GM12872 (cell line): ENCODE measurements at regions not wholly inside any gene's neighbourhood (a gene's known extent, or its start where the extent isn't known, plus 50 kb on each side); places are given as distances from the start of the nearest gene placed in this dataset.

Experiments
- TF ChIP-seq, protein P1 (sequence below): IDR thresholded peaks from 3 replicates; pipeline ENCODE4 v1.5.1; 2011; ENCODE audit warnings: low read depth, mild to moderate bottlenecking, low read length, moderate library complexity; ENCODE audit not compliant: insufficient read depth

DNA sequence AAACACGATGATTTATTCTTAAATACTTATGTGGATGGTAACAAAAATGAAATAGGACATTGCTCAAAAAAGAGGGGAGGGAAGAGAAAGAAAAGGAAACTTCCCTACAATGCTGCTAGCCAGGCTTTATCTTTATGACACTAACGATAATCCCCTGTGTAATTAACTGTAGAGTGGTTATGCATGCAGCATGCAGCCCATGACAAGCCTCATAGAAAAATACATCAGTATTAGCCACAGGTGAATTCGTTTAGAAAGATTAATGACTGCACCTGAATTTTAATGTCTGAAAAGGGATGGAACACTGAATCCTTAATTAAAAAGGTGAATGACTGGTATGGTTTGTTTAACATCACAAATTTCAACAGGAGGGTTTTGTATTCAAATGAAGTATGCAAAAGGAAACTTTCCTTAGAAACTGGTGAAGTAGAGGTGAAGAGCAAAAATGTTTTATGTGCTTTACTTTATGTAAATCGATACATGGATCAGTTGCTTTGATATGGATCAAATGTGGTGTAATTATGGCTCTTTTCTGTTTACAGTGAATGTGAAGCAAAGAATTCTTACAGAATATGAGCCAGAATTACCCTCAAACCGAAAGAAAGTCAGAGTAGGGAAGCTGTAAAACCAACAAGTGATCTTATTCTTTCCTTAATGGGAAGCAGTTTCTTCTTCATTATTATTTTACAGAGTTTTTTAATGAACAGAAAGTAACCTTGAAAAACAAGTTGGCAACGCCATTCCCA, 569.6 kb upstream of the ADGRL2 start:
- TF ChIP-seq, protein P1, sequence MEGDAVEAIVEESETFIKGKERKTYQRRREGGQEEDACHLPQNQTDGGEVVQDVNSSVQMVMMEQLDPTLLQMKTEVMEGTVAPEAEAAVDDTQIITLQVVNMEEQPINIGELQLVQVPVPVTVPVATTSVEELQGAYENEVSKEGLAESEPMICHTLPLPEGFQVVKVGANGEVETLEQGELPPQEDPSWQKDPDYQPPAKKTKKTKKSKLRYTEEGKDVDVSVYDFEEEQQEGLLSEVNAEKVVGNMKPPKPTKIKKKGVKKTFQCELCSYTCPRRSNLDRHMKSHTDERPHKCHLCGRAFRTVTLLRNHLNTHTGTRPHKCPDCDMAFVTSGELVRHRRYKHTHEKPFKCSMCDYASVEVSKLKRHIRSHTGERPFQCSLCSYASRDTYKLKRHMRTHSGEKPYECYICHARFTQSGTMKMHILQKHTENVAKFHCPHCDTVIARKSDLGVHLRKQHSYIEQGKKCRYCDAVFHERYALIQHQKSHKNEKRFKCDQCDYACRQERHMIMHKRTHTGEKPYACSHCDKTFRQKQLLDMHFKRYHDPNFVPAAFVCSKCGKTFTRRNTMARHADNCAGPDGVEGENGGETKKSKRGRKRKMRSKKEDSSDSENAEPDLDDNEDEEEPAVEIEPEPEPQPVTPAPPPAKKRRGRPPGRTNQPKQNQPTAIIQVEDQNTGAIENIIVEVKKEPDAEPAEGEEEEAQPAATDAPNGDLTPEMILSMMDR = no peak

- TF ChIP-seq, protein P1 = no peak
These were observed 571.8 kb upstream of the ADGRL2 start for GRCh38 chr1:81228926-81229325.

DNA sequence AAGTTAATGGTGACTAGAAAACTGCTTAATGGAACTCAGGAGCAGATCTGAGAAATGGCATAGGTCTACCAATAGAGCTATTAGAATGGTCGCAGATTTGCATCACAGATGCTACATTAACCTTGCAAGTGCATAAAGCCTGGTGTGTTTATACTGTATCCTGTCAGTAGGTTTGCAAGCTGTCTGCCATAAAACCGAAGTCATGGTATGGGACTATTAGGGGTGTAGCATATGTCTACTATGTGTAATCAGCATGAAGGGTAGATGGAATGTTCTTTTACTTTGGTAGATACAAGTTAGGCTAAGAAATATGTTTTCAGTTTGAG, 574.2 kb upstream of the ADGRL2 start:
- TF ChIP-seq, protein P1 = no peak

- TF ChIP-seq, protein P1 = no peak
These were observed 574.7 kb upstream of the ADGRL2 start for GRCh38 chr1:81225789-81226602.

- TF ChIP-seq, protein P1 = no peak
These were observed 576.5 kb upstream of the ADGRL2 start for GRCh38 chr1:81224222-81224621.

- TF ChIP-seq, protein P1 = no peak
These were observed 579.2 kb upstream of the ADGRL2 start for GRCh38 chr1:81221564-81221963.

GRCh38 chr1:81220614-81221071, 580.1 kb upstream of the ADGRL2 start:
- TF ChIP-seq, protein P1 = no peak
